NCI-H510A treated with DMSO at 0.1 percent for 48 hours (cell line): ENCODE measurements at regions not wholly inside any gene's neighbourhood (a gene's known extent, or its start where the extent isn't known, plus 50 kb on each side); places are given as distances from the start of the nearest gene placed in this dataset.
A peak's percentile ranks its signal among the peaks of the same experiment; 100 is the strongest.
"Not testable (repeated sequence)": the region's sequence is repeated elsewhere in the genome, so short reads cannot be mapped to it uniquely, and the experiment has no call there.

Experiments
- DNase-seq: peaks from one replicate; lab custom pipeline; 2025; lab: John Stamatoyannopoulos, UW

- no peak for DNase-seq
These were observed 583.7 kb downstream of the ADCYAP1 start for GRCh38 chr18:1488394-1488793.

- no peak for DNase-seq
These were observed 584.3 kb downstream of the ADCYAP1 start for GRCh38 chr18:1488957-1489356.

GRCh38 chr18:1495387-1495786 is 590.7 kb downstream of the ADCYAP1 start:
- no peak for DNase-seq

GRCh38 chr18:1496096-1496495 is 591.4 kb downstream of the ADCYAP1 start:
- DNase-seq = no peak

- no peak for DNase-seq
These were observed 593.5 kb downstream of the ADCYAP1 start for GRCh38 chr18:1498216-1498615.

GRCh38 chr18:1499265-1499664 is 594.6 kb downstream of the ADCYAP1 start:
- DNase-seq = peak; percentile 11

- no peak for DNase-seq
These were observed 599.2 kb downstream of the ADCYAP1 start for GRCh38 chr18:1503847-1504246.

- no peak for DNase-seq
These were observed 601.2 kb downstream of the ADCYAP1 start for GRCh38 chr18:1505856-1506255.

GRCh38 chr18:1510542-1511179 is 606.0 kb downstream of the ADCYAP1 start:
- DNase-seq = no peak

GRCh38 chr18:1511619-1512311 is 607.1 kb downstream of the ADCYAP1 start:
- no peak for DNase-seq

- DNase-seq = no peak
These were observed 608.8 kb downstream of the ADCYAP1 start for GRCh38 chr18:1513519-1513918.

GRCh38 chr18:1521588-1522248 is 617.0 kb downstream of the ADCYAP1 start:
- not testable (repeated sequence) for DNase-seq

GRCh38 chr18:1522249-1522615 is 617.6 kb downstream of the ADCYAP1 start:
- DNase-seq = no peak

GRCh38 chr18:1526991-1527390 is 622.3 kb downstream of the ADCYAP1 start:
- DNase-seq = no peak

- DNase-seq = no peak
These were observed 623.1 kb downstream of the ADCYAP1 start for GRCh38 chr18:1527805-1528204.

- DNase-seq = no peak
These were observed 623.8 kb downstream of the ADCYAP1 start for GRCh38 chr18:1528447-1528846.

- peak; percentile 25 for DNase-seq
These were observed 624.4 kb downstream of the ADCYAP1 start for GRCh38 chr18:1528964-1529509.

GRCh38 chr18:1530650-1531049 is 626.0 kb downstream of the ADCYAP1 start:
- no peak for DNase-seq

- no peak for DNase-seq
These were observed 634.6 kb downstream of the ADCYAP1 start for GRCh38 chr18:1539276-1539675.

- DNase-seq = no peak
These were observed 636.8 kb downstream of the ADCYAP1 start for GRCh38 chr18:1541478-1541877.

GRCh38 chr18:1542230-1542774 is 637.6 kb downstream of the ADCYAP1 start:
- DNase-seq = no peak

- DNase-seq = no peak
These were observed 639.3 kb downstream of the ADCYAP1 start for GRCh38 chr18:1544016-1544415.

GRCh38 chr18:1557711-1558110 is 653.0 kb downstream of the ADCYAP1 start:
- not testable (repeated sequence) for DNase-seq
